ENCODE measurements at regions not wholly inside any gene's neighbourhood (a gene's known extent, or its start where the extent isn't known, plus 50 kb on each side); places are given as distances from the start of the nearest gene placed in this dataset.

DNA sequence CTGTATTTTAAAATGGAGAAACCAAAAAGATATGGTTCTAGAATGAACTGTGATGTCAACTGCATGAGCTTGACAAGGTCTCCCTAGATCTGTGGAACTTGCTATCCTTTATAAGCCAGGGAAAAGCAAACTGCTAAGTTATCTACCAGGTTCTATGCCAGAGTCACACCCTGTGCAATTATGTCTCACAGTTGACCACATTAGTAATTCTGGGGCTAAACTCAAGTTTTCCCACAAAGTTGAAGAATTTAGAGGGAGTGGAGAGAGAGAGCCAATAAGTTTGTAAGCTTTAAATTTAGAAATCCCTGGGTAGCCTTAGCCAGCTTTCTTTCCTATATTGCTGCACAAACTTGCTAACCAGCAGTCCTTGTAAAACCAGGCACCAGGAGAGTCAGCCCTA lies 407.0 kb upstream of the SASH1 start:
- no peak overlapping the region for H4K91ac ChIP-seq (ENCODE audit: insufficient read depth, low read depth, low read length)
- dilution Hi-C loops (cut with HindIII; ENCODE audit: low sequenced_read_pairs, unreplicated experiment) (no loop called here), in situ Hi-C loops (cut with MboI; ENCODE audit: low sequenced_read_pairs) (no loop called here), intact Hi-C loops (cut with micrococcal nuclease) (no loop called here)
- H2BK15ac ChIP-seq (ENCODE audit: low read depth, low read length): no peak overlapping the region
- no peaks in the 10 kb centered on the region for H3K9me1 ChIP-seq (ENCODE audit: insufficient read depth, low read length)
- ChIA-PET CTCF (no interaction called here), POLR2A (ENCODE audit: unreplicated experiment) (no interaction called here)
- no peaks in the 10 kb centered on the region for H3K4me1 ChIP-seq (ENCODE audit: control insufficient read depth, insufficient read depth, low read length)
- no peak overlapping the region for H3K23ac ChIP-seq (ENCODE audit: low read depth, low read length)
- no peak overlapping the region for H2AFZ ChIP-seq (replicated peaks; ENCODE audit: low read length, poor library complexity)
- H4K20me1 ChIP-seq (ENCODE audit: insufficient read depth, low read length): no peaks in the 10 kb centered on the region
- TF ChIP-seq RAD21 (IDR thresholded peaks at IDR 0.05; ENCODE audit: low read length): no peak
- no peak for TF ChIP-seq CEBPB (IDR thresholded peaks at IDR 0.05; ENCODE audit: low read depth, low read length)
- TF ChIP-seq FOS (IDR thresholded peaks at IDR 0.05; ENCODE audit: low read depth, low read length): no peak
- no peak for TF ChIP-seq SMC3 (IDR thresholded peaks at IDR 0.05; ENCODE audit: low read depth, low read length)
- TF ChIP-seq POLR2A (IDR thresholded peaks at IDR 0.05; ENCODE audit: low read depth, low read length): no peak
- no peak for TF ChIP-seq USF2 (IDR thresholded peaks at IDR 0.05; ENCODE audit: low read depth, low read length)
- TF ChIP-seq, protein P1, sequence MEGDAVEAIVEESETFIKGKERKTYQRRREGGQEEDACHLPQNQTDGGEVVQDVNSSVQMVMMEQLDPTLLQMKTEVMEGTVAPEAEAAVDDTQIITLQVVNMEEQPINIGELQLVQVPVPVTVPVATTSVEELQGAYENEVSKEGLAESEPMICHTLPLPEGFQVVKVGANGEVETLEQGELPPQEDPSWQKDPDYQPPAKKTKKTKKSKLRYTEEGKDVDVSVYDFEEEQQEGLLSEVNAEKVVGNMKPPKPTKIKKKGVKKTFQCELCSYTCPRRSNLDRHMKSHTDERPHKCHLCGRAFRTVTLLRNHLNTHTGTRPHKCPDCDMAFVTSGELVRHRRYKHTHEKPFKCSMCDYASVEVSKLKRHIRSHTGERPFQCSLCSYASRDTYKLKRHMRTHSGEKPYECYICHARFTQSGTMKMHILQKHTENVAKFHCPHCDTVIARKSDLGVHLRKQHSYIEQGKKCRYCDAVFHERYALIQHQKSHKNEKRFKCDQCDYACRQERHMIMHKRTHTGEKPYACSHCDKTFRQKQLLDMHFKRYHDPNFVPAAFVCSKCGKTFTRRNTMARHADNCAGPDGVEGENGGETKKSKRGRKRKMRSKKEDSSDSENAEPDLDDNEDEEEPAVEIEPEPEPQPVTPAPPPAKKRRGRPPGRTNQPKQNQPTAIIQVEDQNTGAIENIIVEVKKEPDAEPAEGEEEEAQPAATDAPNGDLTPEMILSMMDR (conservative IDR thresholded peaks at IDR 0.05; ENCODE audit: low read depth, low read length): no peak
- TF ChIP-seq MXI1 (IDR thresholded peaks at IDR 0.05; ENCODE audit: borderline replicate concordance, low read depth, low read length): no peak
- H3K14ac ChIP-seq (replicated peaks; ENCODE audit: low read depth, low read length): no peak overlapping the region
- no TSS peak for BruUV-seq (replicated peaks)
- no peak overlapping the region for H2BK120ac ChIP-seq (ENCODE audit: low read depth, low read length)
- H2BK5ac ChIP-seq (ENCODE audit: low read depth, low read length, poor library complexity, severe bottlenecking): no peak overlapping the region
- H3K27me3 ChIP-seq (ENCODE audit: control insufficient read depth, insufficient read depth, low read length): no peaks in the 10 kb centered on the region; the same call in 1 of the 2 replicates
- no peak overlapping the region for H3K9ac ChIP-seq (ENCODE audit: low read depth, low read length)
- H3K18ac ChIP-seq (ENCODE audit: low read depth, low read length): no peak overlapping the region
- no peak overlapping the region for H4K5ac ChIP-seq (ENCODE audit: low read depth, low read length)
- H4K8ac ChIP-seq (ENCODE audit: low read depth in 2 of 2, low read length in 2 of 2): no peak overlapping the region
- no peak overlapping the region for H2AK5ac ChIP-seq (ENCODE audit: low read depth, low read length)
- DNase-seq (no peak), ATAC-seq (ENCODE audit: low read depth) (no peak)
- H3K4me3 ChIP-seq (ENCODE audit: insufficient read depth, low read depth, low read length): no peak overlapping the region
- H3K4ac ChIP-seq (ENCODE audit: low read depth, low read length): no peak overlapping the region
- no peaks in the 10 kb centered on the region for H3K36me3 ChIP-seq (ENCODE audit: control insufficient read depth, insufficient read depth, low read length)
- H3K56ac ChIP-seq (ENCODE audit: extremely low read depth, insufficient read depth, low read length): no peak overlapping the region
- no peak overlapping the region for H2BK20ac ChIP-seq (ENCODE audit: low read depth, low read length)
- H3K27ac ChIP-seq (ENCODE audit: insufficient read depth, low read length): no peak overlapping the region
- no peaks in the 10 kb centered on the region for H3K79me1 ChIP-seq (ENCODE audit: low read depth in 1 of 2, low read length in 2 of 2)
- H2AK9ac ChIP-seq (replicated peaks; ENCODE audit: low read depth, low read length, poor library complexity): no peak overlapping the region
- no peaks in the 10 kb centered on the region for H3K9me3 ChIP-seq (ENCODE audit: control insufficient read depth, insufficient read depth, low read length)
- no peak overlapping the region for H3K4me2 ChIP-seq (ENCODE audit: low read depth, low read length)

Data from IMR-90 (cell line).